ENCODE measurements at regions not wholly inside any gene's neighbourhood (a gene's known extent, or its start where the extent isn't known, plus 50 kb on each side); places are given as distances from the start of the nearest gene placed in this dataset.

DNA sequence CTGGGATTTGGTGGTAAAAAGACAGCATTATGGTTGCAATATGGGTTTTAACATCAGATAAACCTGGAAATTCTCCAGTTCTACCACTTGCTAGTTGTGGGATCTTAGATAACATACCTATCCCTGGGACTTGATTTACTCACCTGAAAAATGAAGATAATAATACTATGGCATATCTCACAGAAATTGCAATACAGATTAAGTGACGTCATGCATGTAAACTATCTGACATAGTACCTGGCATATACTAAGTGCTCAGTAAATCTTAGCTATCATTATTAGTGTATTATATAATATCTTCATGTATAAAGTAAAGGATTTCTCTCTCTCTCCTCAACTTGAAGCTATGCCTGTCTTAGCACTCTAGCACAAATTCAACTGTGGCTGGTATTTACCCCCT lies 192.5 kb downstream of the PCDH19 start:
- DNase-seq, result no peak

DNA sequence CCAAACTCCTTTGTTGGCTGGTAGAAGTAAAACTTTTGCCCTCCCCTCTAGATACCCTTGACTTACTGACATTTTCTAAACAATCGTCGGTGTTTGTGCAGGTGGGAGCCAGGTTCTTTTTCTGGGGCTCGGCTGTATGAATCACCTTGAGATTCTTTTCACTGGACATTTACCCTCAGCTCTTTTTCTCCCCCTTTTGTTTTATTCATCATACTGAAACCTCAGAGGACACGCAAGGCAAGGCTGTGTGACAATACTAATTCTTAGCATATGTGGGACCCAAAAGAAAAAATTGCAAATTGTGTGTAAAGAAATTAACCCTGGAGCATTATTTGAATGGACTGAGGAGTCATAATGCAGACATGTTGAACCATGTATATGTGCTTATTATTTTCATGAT lies 194.0 kb downstream of the PCDH19 start:
- peak; percentile 5 to 31 for DNase-seq

DNA sequence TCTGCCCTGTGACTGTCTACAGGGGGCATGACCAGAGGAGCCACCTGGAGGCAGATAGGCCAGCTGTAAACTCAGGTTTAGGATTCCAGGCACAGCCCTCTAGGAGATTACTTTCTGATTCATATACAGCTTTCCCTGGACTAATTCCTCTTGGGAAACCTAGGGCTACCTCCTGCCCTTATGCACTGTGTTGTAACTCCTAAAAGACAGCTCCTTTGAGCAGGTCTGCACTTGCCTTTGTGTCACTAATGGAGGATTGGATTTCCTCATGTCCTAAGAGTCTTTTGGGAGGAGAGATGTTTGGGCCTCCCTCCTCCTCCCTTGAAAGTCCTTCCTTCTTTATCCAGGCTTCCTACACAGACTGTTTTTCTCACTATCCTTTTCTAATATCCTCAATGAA lies 202.0 kb downstream of the PCDH19 start:
- DNase-seq, result no peak

DNA sequence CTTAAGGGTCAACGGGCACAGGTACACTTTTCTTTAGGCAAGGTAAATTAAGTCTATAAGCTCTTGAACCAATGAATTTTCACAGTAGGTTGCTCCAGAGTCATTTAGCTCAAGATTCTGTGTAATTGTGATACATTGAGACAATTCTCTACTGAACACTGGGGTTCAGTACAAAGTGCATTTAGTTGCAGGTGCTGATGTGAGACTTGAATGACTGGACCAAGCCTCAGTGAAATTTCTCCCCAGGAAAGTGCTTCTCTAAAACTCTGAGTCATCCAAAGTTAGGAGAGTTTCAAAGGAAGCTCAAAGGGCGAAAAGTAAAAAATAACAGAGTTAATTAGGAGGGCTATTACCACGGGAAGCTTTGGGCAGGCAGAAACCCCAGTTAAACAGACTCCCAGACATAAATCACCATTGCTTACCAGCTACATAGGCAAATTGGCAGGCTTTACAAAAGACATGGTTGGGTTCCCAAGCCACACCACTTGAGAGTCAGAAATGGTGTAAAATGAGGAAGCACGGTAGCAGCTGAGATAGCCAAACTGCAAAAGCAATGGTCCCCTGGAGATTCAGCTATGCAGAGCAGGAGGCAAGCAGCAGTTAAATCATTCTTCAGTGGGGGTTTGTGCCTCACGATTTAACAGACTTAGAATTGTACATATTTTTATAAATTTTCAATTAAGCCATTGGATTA lies 202.6 kb downstream of the PCDH19 start:
- no peak for DNase-seq

DNA sequence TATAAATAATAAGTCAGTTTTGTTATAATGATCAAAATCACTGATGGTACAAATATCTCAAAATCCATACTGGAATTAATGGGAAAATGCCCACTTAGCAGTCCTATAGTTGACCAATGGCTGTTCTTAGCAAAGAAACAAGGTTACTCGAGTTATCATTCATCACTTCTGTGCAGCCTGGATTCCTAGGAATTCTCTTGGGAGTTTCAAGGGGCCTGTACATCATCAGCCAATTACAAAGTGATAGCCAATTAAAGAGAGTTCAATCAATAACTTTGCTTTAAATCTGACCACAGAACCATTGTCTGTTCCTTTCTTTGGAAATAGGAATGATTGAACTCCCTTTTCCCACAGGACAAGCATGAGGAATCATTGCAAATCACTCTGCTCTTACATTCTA lies 205.5 kb downstream of the PCDH19 start:
- DNase-seq, result no peak

DNA sequence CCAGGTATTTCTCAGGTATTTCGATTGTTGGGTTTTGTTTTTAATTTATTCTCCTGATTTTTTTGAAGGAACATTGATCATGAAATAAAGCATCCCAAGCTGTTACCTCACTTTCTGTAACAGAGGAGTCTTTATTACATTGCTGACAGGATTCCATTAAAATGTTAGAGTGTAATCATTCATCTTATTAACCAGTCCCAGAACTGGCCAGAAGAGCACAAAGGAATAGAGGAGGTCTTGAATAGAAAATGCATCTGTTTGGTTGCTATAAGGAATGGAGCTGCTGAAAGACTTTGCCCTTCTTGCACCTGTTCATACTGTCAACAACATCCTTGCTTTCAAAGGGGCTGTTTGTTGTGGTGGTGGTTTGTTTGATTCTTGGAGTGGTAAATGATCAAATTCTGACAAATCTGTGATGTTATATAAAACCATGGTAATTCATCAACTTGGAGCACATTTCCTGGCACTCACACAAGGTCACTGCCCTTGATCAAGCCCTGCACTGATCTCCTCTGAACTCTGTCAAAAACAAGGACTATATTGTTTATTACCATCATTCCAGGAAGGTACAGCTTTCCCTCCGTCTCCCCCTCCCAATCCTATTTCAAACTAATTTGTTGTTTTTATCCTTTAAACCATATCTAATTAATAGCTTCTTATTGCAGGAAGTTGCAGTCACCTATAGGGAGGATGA lies 215.8 kb downstream of the PCDH19 start:
- DNase-seq, result no peak
